Testis (tissue), 2 donors: ENCODE measurements at regions not wholly inside any gene's neighbourhood (a gene's known extent, or its start where the extent isn't known, plus 50 kb on each side); places are given as distances from the start of the nearest gene placed in this dataset.

ENCODE experiments used
- CTCF ChIP-seq, 3 experiments: fragments of 450-650 bp in 2 of 3; fragments of 200-600 bp in 1 of 3; sonication (generic) in 1 of 3; IDR thresholded peaks; one replicate each; pipeline ENCODE4 v1.5.1; 2016 to 2019; ENCODE audit warnings: antibody characterized with exemption in 3 of 3, mild to moderate bottlenecking in 2 of 3, moderate library complexity in 1 of 3
- POLR2A ChIP-seq: fragments of 450-650 bp; IDR thresholded peaks from one replicate; pipeline ENCODE4 v1.6.1; 2017; ENCODE audit warnings: antibody characterized with exemption, mild to moderate bottlenecking, moderate library complexity

GRCh38 chr10:91103384-91104192 lies 116.9 kb upstream of the PCGF5 start:
- TF ChIP-seq CTCF (IDR thresholded peaks at IDR 0.05) (no peak), POLR2A (no peak)
